CD14-positive monocyte (primary cell): ENCODE measurements at regions not wholly inside any gene's neighbourhood (a gene's known extent, or its start where the extent isn't known, plus 50 kb on each side); places are given as distances from the start of the nearest gene placed in this dataset.

ENCODE experiments used
- DNase-seq, 3 donors: peaks; one replicate each; pipeline ENCODE4 v3.0.0-alpha.2; 2011 to 2022
- H2AFZ ChIP-seq: 2 replicates; pipeline ENCODE4 v1.6.0; 2012; ENCODE audit warnings: mild to moderate bottlenecking, low read depth, low read length, inconsistent platforms; ENCODE audit not compliant: insufficient read depth, poor library complexity, severe bottlenecking
- H3K27ac ChIP-seq, 2 donors: 1 replicate in 1 of 2; 2 replicates in 1 of 2; pipeline ENCODE4 v1.5.1; 2012 to 2013; ENCODE audit warnings: low read length in 2 of 2, control low read depth in 1 of 2, inconsistent platforms in 1 of 2, low read depth in 1 of 2, mild to moderate bottlenecking in 1 of 2
- H3K27me3 ChIP-seq, 2 donors: one replicate each; pipeline versions ENCODE4 v1.6.0 to v1.6.1; 2011 to 2013; ENCODE audit warnings: low read length in 2 of 2; ENCODE audit not compliant: control insufficient read depth in 2 of 2, insufficient read depth in 2 of 2
- H3K36me3 ChIP-seq, 2 donors: replicated peaks in 1 of 2; 1 replicate in 1 of 2; 2 replicates in 1 of 2; pipeline versions ENCODE4 v1.5.1 to v1.6.1; 2012 to 2013; ENCODE audit warnings: low read length in 2 of 2, control low read depth in 1 of 2, inconsistent platforms in 1 of 2, mild to moderate bottlenecking in 1 of 2; ENCODE audit not compliant: insufficient read depth in 2 of 2, control insufficient read depth in 1 of 2
- H3K4me1 ChIP-seq, 2 donors: 1 replicate in 1 of 2; 2 replicates in 1 of 2; pipeline versions ENCODE4 v1.5.1 to v1.6.1; 2012 to 2013; ENCODE audit warnings: low read length in 2 of 2, control low read depth in 1 of 2, inconsistent platforms in 1 of 2, mild to moderate bottlenecking in 1 of 2, moderate library complexity in 1 of 2; ENCODE audit not compliant: insufficient read depth in 2 of 2, control insufficient read depth in 1 of 2
- H3K4me2 ChIP-seq: replicated peaks from 2 replicates; pipeline ENCODE3; 2012; ENCODE audit warnings: low read length, moderate library complexity, mild to moderate bottlenecking; ENCODE audit not compliant: poor library complexity, severe bottlenecking; ENCODE audit errors: extremely low read depth
- H3K4me3 ChIP-seq, 3 experiments: fragments of 200-600 bp in 1 of 3; sonication (generic) in 1 of 3; replicated peaks in 1 of 3; 1 replicate in 2 of 3; 2 replicates in 1 of 3; pipeline ENCODE4 v1.5.1; 2011 to 2013; ENCODE audit warnings: low read length in 3 of 3, mild to moderate bottlenecking in 3 of 3, control low read depth in 2 of 3, low read depth in 2 of 3, inconsistent platforms in 1 of 3, moderate library complexity in 1 of 3
- H3K79me2 ChIP-seq: 2 replicates; pipeline ENCODE4 v1.6.0; 2012; ENCODE audit warnings: mild to moderate bottlenecking, control low read depth, inconsistent platforms, low read length, moderate library complexity; ENCODE audit not compliant: insufficient read depth
- H3K9ac ChIP-seq: 2 replicates; pipeline ENCODE4 v1.6.0; 2017; ENCODE audit warnings: low read length, mild to moderate bottlenecking; ENCODE audit not compliant: insufficient read depth, poor library complexity, severe bottlenecking
- H3K9me3 ChIP-seq, 2 donors: replicated peaks in 1 of 2; 1 replicate in 1 of 2; 2 replicates in 1 of 2; pipeline versions ENCODE4 v1.5.1 to v1.6.1; 2012 to 2013; ENCODE audit warnings: low read length in 2 of 2, control low read depth in 1 of 2; ENCODE audit not compliant: control insufficient read depth in 1 of 2, insufficient read depth in 1 of 2
- H4K20me1 ChIP-seq: 2 replicates; pipeline ENCODE4 v1.6.0; 2012; ENCODE audit warnings: mild to moderate bottlenecking, low read length, control low read depth, moderate library complexity; ENCODE audit not compliant: insufficient read depth
- H3K27ac Mint-ChIP-seq, 7 donors: one replicate each; pipeline ENCODE4 v1.8.0; 2020; ENCODE audit warnings: mild to moderate bottlenecking in 7 of 7, mixed read lengths in 7 of 7, moderate library complexity in 6 of 7, inconsistent platforms in 2 of 7
- H3K27me3 Mint-ChIP-seq, 3 donors: one replicate each; pipeline ENCODE4 v1.8.0; 2021 to 2022; ENCODE audit warnings: low read depth in 3 of 3, mild to moderate bottlenecking in 3 of 3, mixed read lengths in 3 of 3, moderate library complexity in 3 of 3, inconsistent platforms in 1 of 3
- H3K36me3 Mint-ChIP-seq, 2 donors: one replicate each; pipeline ENCODE4 v1.8.0; 2020; ENCODE audit warnings: mixed read lengths in 2 of 2, inconsistent platforms in 1 of 2, mild to moderate bottlenecking in 1 of 2
- H3K4me1 Mint-ChIP-seq: one replicate; pipeline ENCODE4 v1.8.0; 2020; ENCODE audit warnings: mild to moderate bottlenecking, mixed read lengths
- H3K4me3 Mint-ChIP-seq, 2 donors: one replicate each; pipeline ENCODE4 v1.8.0; 2020; ENCODE audit warnings: mild to moderate bottlenecking in 2 of 2, mixed read lengths in 2 of 2, moderate library complexity in 1 of 2
- H3K9me3 Mint-ChIP-seq, 7 donors: one replicate each; pipeline ENCODE4 v1.8.0; 2020 to 2022; ENCODE audit warnings: mixed read lengths in 7 of 7, mild to moderate bottlenecking in 6 of 7, moderate library complexity in 6 of 7, inconsistent platforms in 2 of 7
- WGBS: methylation state at CpG from one replicate; pipeline ENCODE4 v1.1.5; 2013; ENCODE audit warnings: missing lambda C conversion rate; ENCODE audit not compliant: insufficient coverage; 5-methylcytosine and 5-hydroxymethylcytosine counted together
- intact Hi-C, 2 donors: fragments of 100-400 bp; cut with micrococcal nuclease; formaldehyde crosslinking; loops; one replicate each; pipeline versions ENCODE4 v1.15.0 to v1.15.1; 2023
- TF ChIP-seq, protein P1 (sequence below): fragments of 200-600 bp; IDR thresholded peaks from one replicate; pipeline ENCODE4 v1.8.0; 2022; ENCODE audit warnings: antibody characterized with exemption, mild to moderate bottlenecking

- no peaks in the 10 kb centered on the region for H3K4me1 ChIP-seq
- peaks cover 8 to 10% (median 8%) of the 10 kb centered on the region in 3 donors for H3K27me3 Mint-ChIP-seq
- H3K27me3 ChIP-seq, result no peaks in the 10 kb centered on the region
- H3K4me3 Mint-ChIP-seq, result no peak overlapping the region
- H3K4me1 Mint-ChIP-seq, result no peaks in the 10 kb centered on the region
- no peak for DNase-seq
- H3K4me3 ChIP-seq, result no peak overlapping the region
- H3K9me3 Mint-ChIP-seq, result peaks cover 0 to 2% (median 0%) of the 10 kb centered on the region in 7 donors
- H3K36me3 ChIP-seq, result no peaks in the 10 kb centered on the region
- no peak overlapping the region for H2AFZ ChIP-seq
- H3K27ac ChIP-seq, result no peak overlapping the region
- 78% methylated on average over 4 of the region's 4 CpGs for WGBS
- TF ChIP-seq, protein P1, sequence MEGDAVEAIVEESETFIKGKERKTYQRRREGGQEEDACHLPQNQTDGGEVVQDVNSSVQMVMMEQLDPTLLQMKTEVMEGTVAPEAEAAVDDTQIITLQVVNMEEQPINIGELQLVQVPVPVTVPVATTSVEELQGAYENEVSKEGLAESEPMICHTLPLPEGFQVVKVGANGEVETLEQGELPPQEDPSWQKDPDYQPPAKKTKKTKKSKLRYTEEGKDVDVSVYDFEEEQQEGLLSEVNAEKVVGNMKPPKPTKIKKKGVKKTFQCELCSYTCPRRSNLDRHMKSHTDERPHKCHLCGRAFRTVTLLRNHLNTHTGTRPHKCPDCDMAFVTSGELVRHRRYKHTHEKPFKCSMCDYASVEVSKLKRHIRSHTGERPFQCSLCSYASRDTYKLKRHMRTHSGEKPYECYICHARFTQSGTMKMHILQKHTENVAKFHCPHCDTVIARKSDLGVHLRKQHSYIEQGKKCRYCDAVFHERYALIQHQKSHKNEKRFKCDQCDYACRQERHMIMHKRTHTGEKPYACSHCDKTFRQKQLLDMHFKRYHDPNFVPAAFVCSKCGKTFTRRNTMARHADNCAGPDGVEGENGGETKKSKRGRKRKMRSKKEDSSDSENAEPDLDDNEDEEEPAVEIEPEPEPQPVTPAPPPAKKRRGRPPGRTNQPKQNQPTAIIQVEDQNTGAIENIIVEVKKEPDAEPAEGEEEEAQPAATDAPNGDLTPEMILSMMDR, result no peak
- H3K4me2 ChIP-seq, result no peak overlapping the region
- H3K36me3 Mint-ChIP-seq, result no peaks in the 10 kb centered on the region
- intact Hi-C loops, result loop anchor here (5.0 kb wide), 2 partner anchors 1083 to 1498 kb away; no protein-coding TSS in a partner anchor
- H4K20me1 ChIP-seq, result no peaks in the 10 kb centered on the region
- no peaks in the 10 kb centered on the region for H3K9me3 ChIP-seq
- no peaks in the 10 kb centered on the region for H3K79me2 ChIP-seq
- H3K9ac ChIP-seq, result no peak overlapping the region
- H3K27ac Mint-ChIP-seq, result no peak overlapping the region
Observed at GRCh38 chr1:96968983-96969382, 247.4 kb downstream of the PTBP2 start.

- Histone ChIP-seq H3K9me3 (no peaks in the 10 kb centered on the region), H3K36me3 (no peaks in the 10 kb centered on the region), H3K27ac (no peak overlapping the region), H3K9ac (no peak overlapping the region), H3K4me1 (no peaks in the 10 kb centered on the region), H3K4me3 (no peak overlapping the region), H3K4me2 (no peak overlapping the region), H3K27me3 (no peaks in the 10 kb centered on the region), H2AFZ (no peak overlapping the region), H4K20me1 (no peaks in the 10 kb centered on the region), H3K79me2 (no peaks in the 10 kb centered on the region)
- Mint-ChIP-seq H3K4me1 (no peaks in the 10 kb centered on the region), H3K27me3 (peaks cover 8 to 10% (median 8%) of the 10 kb centered on the region in 3 donors), H3K27ac (no peak overlapping the region), H3K9me3 (peaks cover 0 to 2% (median 0%) of the 10 kb centered on the region in 7 donors), H3K36me3 (no peaks in the 10 kb centered on the region), H3K4me3 (no peak overlapping the region)
- TF ChIP-seq, protein P1, result no peak
- WGBS, result no CpG with 5 or more reads among the region's 1 CpG
- intact Hi-C loops, result loop anchor here (5.0 kb wide), 2 partner anchors 1083 to 1498 kb away; no protein-coding TSS in a partner anchor
- no peak for DNase-seq
Observed at GRCh38 chr1:96969656-96970163, 248.1 kb downstream of the PTBP2 start.
